Upper lobe of right lung (tissue), 1 donor: ENCODE measurements at regions not wholly inside any gene's neighbourhood (a gene's known extent, or its start where the extent isn't known, plus 50 kb on each side); places are given as distances from the start of the nearest gene placed in this dataset.

Source experiments
- ATAC-seq: fragments of 200-7000 bp; cut with Tn5 transposase; one replicate; pipeline ENCODE4 v1.9.1; 2020; ENCODE audit warnings: mild to moderate bottlenecking, moderate library complexity
- DNase-seq: peaks from one replicate; pipeline ENCODE4 v3.0.0-alpha.2; 2020
- H3K27ac ChIP-seq: fragments of 200-600 bp; one replicate; pipeline ENCODE4 v1.8.0; 2022
- H3K27me3 ChIP-seq: fragments of 200-600 bp; one replicate; pipeline ENCODE4 v1.8.0; 2022; ENCODE audit warnings: mild to moderate bottlenecking
- H3K36me3 ChIP-seq: fragments of 200-600 bp; one replicate; pipeline ENCODE4 v1.8.0; 2022
- H3K4me1 ChIP-seq: fragments of 200-600 bp; one replicate; pipeline ENCODE4 v1.8.0; 2022
- H3K4me3 ChIP-seq: fragments of 200-600 bp; one replicate; pipeline ENCODE4 v1.8.0; 2022; ENCODE audit warnings: mild to moderate bottlenecking
- H3K9me3 ChIP-seq: fragments of 200-600 bp; one replicate; pipeline ENCODE4 v1.8.0; 2022
- CTCF ChIP-seq: fragments of 200-600 bp; IDR thresholded peaks from one replicate; pipeline ENCODE4 v1.8.0; 2022; ENCODE audit warnings: antibody characterized with exemption
- intact Hi-C: fragments of 100-400 bp; cut with DNase I; formaldehyde crosslinking; loops from one replicate; pipeline ENCODE4 v1.11.0; 2022
- donor health status: DM: no; HTN: yes; CAD: no; lungs with severe emphysema.

- intact Hi-C loops: no loop called here
- Histone ChIP-seq H3K36me3 (no peaks in the 10 kb centered on the region), H3K4me1 (peaks cover 5% of the 10 kb centered on the region), H3K27ac (peak overlapping the region; percentile 81), H3K4me3 (peak overlapping the region; percentile 50), H3K27me3 (no peaks in the 10 kb centered on the region), H3K9me3 (no peaks in the 10 kb centered on the region)
- no peak for ATAC-seq
- DNase-seq: no peak
- TF ChIP-seq CTCF: no peak
Observed at GRCh38 chr12:25052914-25053211, 104.0 kb upstream of the BCAT1 start.

- TF ChIP-seq CTCF: no peak
- H3K27me3 ChIP-seq: no peaks in the 10 kb centered on the region
- H3K9me3 ChIP-seq: no peaks in the 10 kb centered on the region
- H3K36me3 ChIP-seq: no peaks in the 10 kb centered on the region
- intact Hi-C loops: no loop called here
- H3K4me1 ChIP-seq: peaks cover 5% of the 10 kb centered on the region
- peak overlapping the region; percentile 50 for H3K4me3 ChIP-seq
- H3K27ac ChIP-seq: peak overlapping the region; percentile 81
- ATAC-seq (peak; percentile 95), DNase-seq (no peak)
Observed at GRCh38 chr12:25052196-25052913, 103.5 kb upstream of the BCAT1 start.

GRCh38 chr12:25051656-25052195, 102.8 kb upstream of the BCAT1 start:
- intact Hi-C loops: no loop called here
- no peak for DNase-seq
- no peak for TF ChIP-seq CTCF
- Histone ChIP-seq H3K9me3 (no peaks in the 10 kb centered on the region), H3K27me3 (no peaks in the 10 kb centered on the region), H3K4me1 (peaks cover 5% of the 10 kb centered on the region), H3K4me3 (peak overlapping the region; percentile 50), H3K27ac (peak overlapping the region; percentile 81), H3K36me3 (no peaks in the 10 kb centered on the region)
- peak; percentile 34 for ATAC-seq

GRCh38 chr12:25051171-25051570, 102.3 kb upstream of the BCAT1 start:
- Histone ChIP-seq H3K27ac (peak overlapping the region; percentile 81), H3K4me1 (peaks cover 5% of the 10 kb centered on the region), H3K4me3 (no peak overlapping the region), H3K36me3 (no peaks in the 10 kb centered on the region), H3K9me3 (no peaks in the 10 kb centered on the region), H3K27me3 (no peaks in the 10 kb centered on the region)
- ATAC-seq (no peak), DNase-seq (no peak)
- intact Hi-C loops: no loop called here
- TF ChIP-seq CTCF: no peak

GRCh38 chr12:25045869-25046268, 97.0 kb upstream of the BCAT1 start:
- intact Hi-C loops: no loop called here
- no peak for DNase-seq
- H3K36me3 ChIP-seq: no peaks in the 10 kb centered on the region
- H3K27me3 ChIP-seq: no peaks in the 10 kb centered on the region
- H3K4me3 ChIP-seq: no peak overlapping the region
- H3K4me1 ChIP-seq: no peaks in the 10 kb centered on the region
- no peaks in the 10 kb centered on the region for H3K9me3 ChIP-seq
- no peak for TF ChIP-seq CTCF
- ATAC-seq: no peak
- H3K27ac ChIP-seq: no peak overlapping the region
